Brain microvascular endothelial cell (primary cell): ENCODE measurements at regions not wholly inside any gene's neighbourhood (a gene's known extent, or its start where the extent isn't known, plus 50 kb on each side); places are given as distances from the start of the nearest gene placed in this dataset.
A peak's percentile ranks its signal among the peaks of the same experiment; 100 is the strongest.
"Not testable (repeated sequence)": the region's sequence is repeated elsewhere in the genome, so short reads cannot be mapped to it uniquely, and the experiment has no call there.

ENCODE experiments used
- DNase-seq: peaks from one replicate; pipeline ENCODE4 v3.0.0-alpha.2; 2020
- H3K27ac ChIP-seq: fragments of 250-450 bp; sonication (Bioruptor Pico); 2 replicates; pipeline ENCODE4 v1.5.1; 2020; ENCODE audit warnings: mild to moderate bottlenecking, moderate library complexity
- H3K27me3 ChIP-seq: fragments of 250-450 bp; sonication (Bioruptor Pico); replicated peaks from 2 replicates; pipeline ENCODE4 v1.5.1; 2020; ENCODE audit warnings: mild to moderate bottlenecking
- H3K36me3 ChIP-seq: fragments of 250-450 bp; sonication (Bioruptor Pico); replicated peaks from 2 replicates; pipeline ENCODE4 v1.5.1; 2020; ENCODE audit warnings: mild to moderate bottlenecking
- H3K4me3 ChIP-seq: 2 replicates; pipeline ENCODE4 v1.5.1; 2011; ENCODE audit warnings: low read depth, mild to moderate bottlenecking, control low read depth, low read length, moderate library complexity
- CTCF ChIP-seq: IDR thresholded peaks from 2 replicates; pipeline ENCODE4 v1.5.1; 2011; ENCODE audit warnings: low read depth, mild to moderate bottlenecking, moderate library complexity, low read length, control low read depth, inconsistent platforms; ENCODE audit errors: missing control alignments
- in situ Hi-C: cut with HindIII; loops from 2 replicates; pipeline ENCODE4 v1.10.0; 2017; ENCODE audit warnings: low sequenced_read_pairs, low pct_ligation_motif_present

- in situ Hi-C loops = no loop called here
- Histone ChIP-seq H3K36me3 (no peaks in the 10 kb centered on the region), H3K4me3 (no peak overlapping the region), H3K27me3 (no peaks in the 10 kb centered on the region), H3K27ac (no peak overlapping the region)
- DNase-seq = peak; percentile 46
- TF ChIP-seq CTCF = no peak
Measured at GRCh38 chr12:27163048-27163715, 80.8 kb upstream of the C12orf71 start.

- DNase-seq = no peak
- H3K27me3 ChIP-seq = no peaks in the 10 kb centered on the region
- no peak overlapping the region for H3K4me3 ChIP-seq
- in situ Hi-C loops = no loop called here
- no peaks in the 10 kb centered on the region for H3K36me3 ChIP-seq
- no peak for TF ChIP-seq CTCF
- no peak overlapping the region for H3K27ac ChIP-seq
Measured at GRCh38 chr12:27163894-27164293, 80.2 kb upstream of the STK38L start.

GRCh38 chr12:27164330-27165040, 79.6 kb upstream of the STK38L start:
- Histone ChIP-seq H3K4me3 (no peak overlapping the region), H3K27me3 (no peaks in the 10 kb centered on the region), H3K36me3 (no peaks in the 10 kb centered on the region), H3K27ac (no peak overlapping the region)
- in situ Hi-C loops = no loop called here
- TF ChIP-seq CTCF = no peak
- DNase-seq = no peak

GRCh38 chr12:27165958-27166357, 78.1 kb upstream of the STK38L start:
- H3K4me3 ChIP-seq, in situ Hi-C loops, H3K27ac ChIP-seq, H3K36me3 ChIP-seq, H3K27me3 ChIP-seq, DNase-seq: not testable (repeated sequence)

GRCh38 chr12:27171494-27171893, 72.6 kb upstream of the STK38L start:
- H3K36me3 ChIP-seq, DNase-seq, H3K4me3 ChIP-seq, in situ Hi-C loops, H3K27me3 ChIP-seq, H3K27ac ChIP-seq: not testable (repeated sequence)

- DNase-seq = peak; percentile 81
- in situ Hi-C loops = no loop called here
- no peaks in the 10 kb centered on the region for H3K27me3 ChIP-seq
- H3K4me3 ChIP-seq = no peak overlapping the region
- no peaks in the 10 kb centered on the region for H3K36me3 ChIP-seq
- no peak for TF ChIP-seq CTCF
- peak overlapping the region; percentile 92 for H3K27ac ChIP-seq
Measured at GRCh38 chr12:27176765-27177164, 67.3 kb upstream of the STK38L start.
